HCT116 (cell line): ENCODE measurements at regions not wholly inside any gene's neighbourhood (a gene's known extent, or its start where the extent isn't known, plus 50 kb on each side); places are given as distances from the start of the nearest gene placed in this dataset.

ENCODE experiments used
- CEBPB ChIP-seq: IDR thresholded peaks from 2 replicates; pipeline ENCODE4 v1.6.1; 2012; ENCODE audit warnings: low read depth
- EZH2phosphoT487 ChIP-seq: fragments of 200-600 bp; IDR thresholded peaks from 2 replicates; pipeline ENCODE4 v1.6.1; 2018; ENCODE audit warnings: antibody characterized with exemption, borderline replicate concordance
- POLR2A ChIP-seq: IDR thresholded peaks from 2 replicates; pipeline ENCODE4 v1.7.0; 2011; ENCODE audit warnings: borderline replicate concordance; ENCODE audit not compliant: insufficient read depth, insufficient read length; ENCODE audit errors: extremely low read depth
- RAD21 ChIP-seq: IDR thresholded peaks from 2 replicates; pipeline ENCODE4 v1.6.1; 2012; ENCODE audit warnings: low read depth, mild to moderate bottlenecking
- SP1 ChIP-seq: IDR thresholded peaks from 2 replicates; pipeline ENCODE4 v1.6.1; 2012; ENCODE audit warnings: low read depth
- TF ChIP-seq, protein P1 (sequence below), 3 experiments: fragments of 200-600 bp in 1 of 3; sonication (generic) in 1 of 3; IDR thresholded peaks in 2 of 3; conservative IDR thresholded peaks in 1 of 3; 2 replicates each; pipeline ENCODE4 v1.5.1; 2012 to 2017; ENCODE audit warnings: low read depth in 2 of 3, low read length in 2 of 3, antibody characterized with exemption in 1 of 3, borderline replicate concordance in 1 of 3, control low read depth in 1 of 3, mild to moderate bottlenecking in 1 of 3, mixed read lengths in 1 of 3, mixed run types in 1 of 3, moderate library complexity in 1 of 3; ENCODE audit not compliant: insufficient read depth in 1 of 3

DNA sequence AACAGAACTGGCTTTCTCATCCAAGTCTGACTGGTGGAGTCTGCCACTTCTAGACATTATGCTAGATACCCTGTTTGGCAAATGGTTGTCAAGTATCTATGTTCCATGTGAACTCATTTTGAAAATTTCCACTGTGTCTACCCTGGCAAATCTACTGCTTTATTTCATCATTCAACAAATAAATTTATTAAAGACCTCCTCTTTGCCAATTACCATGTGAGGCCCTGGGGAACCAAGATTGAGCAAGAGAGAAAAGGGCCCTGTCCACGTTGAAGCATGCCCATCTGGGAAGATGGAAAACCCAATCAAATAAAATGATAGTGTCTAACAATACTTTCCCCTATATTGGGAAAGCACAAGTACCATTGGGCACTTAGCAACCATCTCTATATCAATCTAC is 582.4 kb downstream of the IRS1 start:
- TF ChIP-seq, protein P1, sequence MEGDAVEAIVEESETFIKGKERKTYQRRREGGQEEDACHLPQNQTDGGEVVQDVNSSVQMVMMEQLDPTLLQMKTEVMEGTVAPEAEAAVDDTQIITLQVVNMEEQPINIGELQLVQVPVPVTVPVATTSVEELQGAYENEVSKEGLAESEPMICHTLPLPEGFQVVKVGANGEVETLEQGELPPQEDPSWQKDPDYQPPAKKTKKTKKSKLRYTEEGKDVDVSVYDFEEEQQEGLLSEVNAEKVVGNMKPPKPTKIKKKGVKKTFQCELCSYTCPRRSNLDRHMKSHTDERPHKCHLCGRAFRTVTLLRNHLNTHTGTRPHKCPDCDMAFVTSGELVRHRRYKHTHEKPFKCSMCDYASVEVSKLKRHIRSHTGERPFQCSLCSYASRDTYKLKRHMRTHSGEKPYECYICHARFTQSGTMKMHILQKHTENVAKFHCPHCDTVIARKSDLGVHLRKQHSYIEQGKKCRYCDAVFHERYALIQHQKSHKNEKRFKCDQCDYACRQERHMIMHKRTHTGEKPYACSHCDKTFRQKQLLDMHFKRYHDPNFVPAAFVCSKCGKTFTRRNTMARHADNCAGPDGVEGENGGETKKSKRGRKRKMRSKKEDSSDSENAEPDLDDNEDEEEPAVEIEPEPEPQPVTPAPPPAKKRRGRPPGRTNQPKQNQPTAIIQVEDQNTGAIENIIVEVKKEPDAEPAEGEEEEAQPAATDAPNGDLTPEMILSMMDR (IDR thresholded peaks at IDR 0.05 in 2 of 3, conservative IDR thresholded peaks at IDR 0.05 in 1 of 3; ENCODE audit: borderline replicate concordance in 1 of 3, insufficient read depth in 1 of 3, low read depth in 2 of 3, low read length in 2 of 3), result no peak
- no peak for TF ChIP-seq RAD21
- TF ChIP-seq POLR2A, result no peak
- TF ChIP-seq SP1, result no peak; the same call in 1 of the 2 replicates
- TF ChIP-seq CEBPB, result no peak
- TF ChIP-seq EZH2phosphoT487, result no peak
